Central memory CD4-positive, alpha-beta T cell (primary cell): ENCODE measurements at regions not wholly inside any gene's neighbourhood (a gene's known extent, or its start where the extent isn't known, plus 50 kb on each side); places are given as distances from the start of the nearest gene placed in this dataset.
"Not testable (repeated sequence)": the region's sequence is repeated elsewhere in the genome, so short reads cannot be mapped to it uniquely, and the experiment has no call there.

ENCODE experiments used
- DNase-seq: peaks from one replicate; pipeline ENCODE4 v3.0.0; 2022

DNA sequence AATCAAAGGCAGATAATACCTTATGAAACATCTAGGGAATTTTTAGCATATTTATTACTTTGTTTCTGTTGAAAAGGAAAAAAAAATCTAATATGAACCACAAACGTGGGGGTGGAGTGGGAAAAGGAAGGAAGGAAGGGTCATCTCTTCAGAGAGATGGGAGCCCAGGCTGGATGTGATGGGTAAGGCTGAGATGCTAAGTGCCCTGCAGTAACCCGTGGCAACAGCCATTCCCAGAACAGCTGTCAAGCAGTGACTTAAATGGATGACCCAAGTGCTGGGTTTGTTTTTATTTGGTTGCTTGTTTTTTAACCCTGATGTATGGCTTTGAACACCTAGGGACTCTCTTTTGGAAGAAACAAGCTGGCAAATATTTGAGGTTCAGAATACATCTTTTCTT lies 50.7 kb upstream of the KLF7 start:
- no peak for DNase-seq

GRCh38 chr2:207217442-207217841 lies 51.7 kb upstream of the KLF7 start:
- DNase-seq, result no peak

DNA sequence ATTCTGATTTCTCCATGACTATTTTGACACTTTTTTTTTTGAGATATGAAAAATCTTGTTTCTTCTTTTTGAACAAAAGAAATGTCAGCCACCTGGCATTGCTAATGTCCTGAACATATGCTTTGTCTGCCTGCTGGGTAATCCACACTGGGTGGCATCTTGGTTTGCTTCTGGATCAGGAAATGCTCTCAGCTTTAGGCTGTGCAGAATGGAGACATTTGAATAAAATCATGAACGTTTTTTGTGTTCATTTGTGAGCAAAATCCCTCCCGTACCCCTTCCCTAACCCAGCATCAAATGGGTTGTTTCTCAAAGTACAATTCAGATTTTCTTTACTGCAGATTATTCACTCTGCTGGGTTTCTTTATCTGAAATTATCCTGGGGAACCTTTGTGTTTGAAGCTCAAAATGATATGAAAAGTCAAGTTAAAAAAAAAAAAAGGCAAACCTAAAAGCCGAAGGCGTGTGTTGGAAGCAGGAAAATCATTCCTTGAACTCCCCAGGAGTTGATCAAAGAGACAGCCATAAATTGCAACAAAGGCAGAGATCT lies 53.4 kb upstream of the KLF7 start:
- no peak for DNase-seq

GRCh38 chr2:207219676-207220501 lies 54.1 kb upstream of the KLF7 start:
- DNase-seq, result no peak

GRCh38 chr2:207221731-207222130 lies 56.0 kb upstream of the KLF7 start:
- no peak for DNase-seq

- DNase-seq, result no peak
Measured at GRCh38 chr2:207223051-207223450, 57.3 kb upstream of the KLF7 start.

GRCh38 chr2:207224381-207224780 lies 58.6 kb upstream of the KLF7 start:
- no peak for DNase-seq

GRCh38 chr2:207224791-207225482 lies 59.2 kb upstream of the KLF7 start:
- no peak for DNase-seq

DNA sequence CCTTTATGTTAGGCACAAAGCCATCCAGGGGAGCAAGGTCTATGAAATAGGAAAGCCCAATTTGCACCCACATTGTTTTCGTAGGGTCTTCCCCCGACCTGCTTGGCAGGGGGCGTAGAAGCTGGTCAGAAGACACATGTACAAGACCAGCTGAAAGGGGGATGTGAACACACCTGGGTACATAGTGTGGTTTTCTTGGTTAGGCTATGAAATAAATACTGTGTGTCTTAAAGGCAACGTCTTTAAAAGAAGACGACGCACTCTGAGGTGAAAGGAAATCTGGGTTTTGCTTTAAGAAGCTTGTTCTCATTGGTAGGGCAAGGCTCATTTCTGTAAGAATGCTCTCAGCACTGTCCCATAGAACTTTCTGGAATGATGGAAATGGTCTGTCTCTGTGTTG lies 60.0 kb upstream of the KLF7 start:
- no peak for DNase-seq

- DNase-seq, result no peak
Measured at GRCh38 chr2:207226243-207226642, 60.5 kb upstream of the KLF7 start.

GRCh38 chr2:207226671-207227061 lies 60.9 kb upstream of the KLF7 start:
- no peak for DNase-seq

DNA sequence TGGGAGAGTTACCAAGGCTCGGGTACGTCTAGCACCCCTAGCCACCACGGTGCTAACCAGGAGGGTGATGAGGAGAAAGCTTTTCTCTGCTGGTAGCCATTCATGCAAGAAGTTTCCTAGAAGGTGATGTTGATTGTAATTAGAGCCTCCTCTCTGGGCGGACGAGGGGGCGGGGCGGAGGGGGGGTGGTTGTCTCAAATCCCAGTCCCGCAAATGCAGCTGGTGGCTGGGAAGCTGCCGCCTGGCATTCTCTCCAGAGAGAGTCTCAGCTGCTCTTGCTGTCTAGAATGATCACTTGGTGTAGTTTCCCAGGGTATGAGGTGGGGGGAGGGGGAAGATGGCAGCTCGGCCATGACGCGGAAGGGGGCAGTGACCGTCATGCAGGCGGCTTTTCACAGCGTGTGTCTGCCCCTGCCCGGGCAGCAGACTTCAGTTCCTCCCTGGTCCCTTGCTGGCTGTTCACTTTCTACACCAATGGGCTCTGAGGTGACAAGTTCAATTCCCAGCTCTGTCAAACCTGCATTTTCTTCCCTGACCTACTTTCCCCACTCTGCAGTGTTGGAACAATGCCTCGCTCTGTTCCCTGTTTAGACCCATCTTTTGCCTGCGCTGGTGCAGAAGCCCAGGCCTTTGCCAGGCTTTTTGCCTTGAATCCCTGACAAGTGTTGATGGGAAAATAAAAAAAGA lies 61.5 kb upstream of the KLF7 start:
- DNase-seq, result no peak

DNA sequence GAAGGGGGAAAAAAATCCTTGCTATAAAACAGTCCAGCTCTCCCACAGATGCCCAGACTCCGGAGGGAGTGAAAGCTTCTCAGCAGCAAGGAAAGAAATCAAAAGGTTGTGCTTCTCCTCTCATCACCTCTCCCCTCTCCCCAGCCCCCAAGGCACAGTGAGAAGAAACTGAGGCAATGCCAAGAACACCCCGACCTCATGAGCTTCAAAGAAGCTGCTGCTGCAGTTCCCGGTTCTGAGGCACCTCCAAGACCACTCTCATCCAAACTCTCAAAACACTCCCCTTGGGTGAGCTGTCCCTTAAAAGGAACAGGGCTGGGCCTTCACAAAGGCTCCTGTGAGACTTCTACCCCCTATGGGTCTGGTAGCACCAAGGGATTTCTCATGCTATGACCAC lies 62.0 kb upstream of the KLF7 start:
- no peak for DNase-seq

GRCh38 chr2:207228402-207228801 lies 62.7 kb upstream of the KLF7 start:
- no peak for DNase-seq

GRCh38 chr2:207229161-207229560 lies 63.4 kb upstream of the KLF7 start:
- DNase-seq, result no peak

GRCh38 chr2:207230261-207231105 lies 64.7 kb upstream of the KLF7 start:
- DNase-seq, result no peak

DNA sequence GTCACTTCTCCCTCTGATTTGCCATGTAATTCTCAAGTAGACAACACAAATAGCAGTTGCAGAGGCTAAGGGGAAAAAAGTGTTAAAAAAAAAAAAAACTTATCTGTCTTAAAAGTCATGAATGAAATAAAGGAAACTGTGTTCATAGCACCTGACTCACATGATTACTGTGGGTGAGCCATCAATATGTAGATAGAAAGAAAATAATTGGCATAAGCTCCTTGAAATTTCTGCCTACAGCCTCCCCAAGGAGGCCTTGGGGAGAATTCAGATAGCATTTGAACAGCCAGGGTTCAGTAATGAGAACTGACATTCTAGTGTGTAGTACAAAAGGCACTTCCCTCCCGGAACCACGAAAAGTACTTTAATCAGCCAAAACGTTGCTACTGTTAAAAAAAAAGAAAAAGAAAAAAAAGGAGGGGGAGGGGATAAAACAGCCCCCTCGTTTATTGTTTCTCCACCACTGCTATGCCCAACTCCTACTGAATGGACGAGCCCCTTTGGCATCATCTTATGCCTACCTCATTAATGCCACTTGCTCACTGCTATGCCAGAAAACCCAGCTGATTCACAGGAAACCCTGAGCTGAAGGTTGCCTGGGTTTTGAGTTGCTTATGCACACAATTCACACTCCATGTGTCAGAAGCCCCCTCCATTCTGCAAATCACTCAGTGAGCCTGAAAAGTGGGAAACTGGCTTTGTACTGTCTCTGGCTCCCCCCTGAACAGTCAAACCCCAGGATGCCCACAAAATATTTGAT lies 65.5 kb upstream of the KLF7 start:
- no peak for DNase-seq

- no peak for DNase-seq
Measured at GRCh38 chr2:207231967-207232366, 66.2 kb upstream of the KLF7 start.

- not testable (repeated sequence) for DNase-seq
Measured at GRCh38 chr2:207233141-207233540, 67.4 kb upstream of the KLF7 start.

DNA sequence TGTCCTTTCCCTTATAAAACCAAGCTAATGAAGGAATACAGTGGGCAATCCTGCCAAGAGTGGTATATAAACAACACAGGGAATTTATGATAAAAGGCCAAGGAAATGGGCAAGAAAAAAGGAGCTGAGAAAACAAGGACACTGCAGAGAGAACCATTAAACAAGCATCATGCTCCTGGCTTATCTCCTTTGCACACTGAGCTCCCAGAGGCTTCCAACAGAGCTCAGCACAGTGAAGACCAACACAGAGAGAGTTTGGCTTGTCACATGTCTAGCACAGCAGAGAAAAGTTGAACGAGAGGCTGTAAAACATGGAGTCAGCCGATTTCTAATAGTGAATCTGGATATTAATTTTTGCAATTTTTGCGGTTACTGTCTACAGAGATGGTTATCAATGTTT lies 68.0 kb upstream of the KLF7 start:
- no peak for DNase-seq

DNA sequence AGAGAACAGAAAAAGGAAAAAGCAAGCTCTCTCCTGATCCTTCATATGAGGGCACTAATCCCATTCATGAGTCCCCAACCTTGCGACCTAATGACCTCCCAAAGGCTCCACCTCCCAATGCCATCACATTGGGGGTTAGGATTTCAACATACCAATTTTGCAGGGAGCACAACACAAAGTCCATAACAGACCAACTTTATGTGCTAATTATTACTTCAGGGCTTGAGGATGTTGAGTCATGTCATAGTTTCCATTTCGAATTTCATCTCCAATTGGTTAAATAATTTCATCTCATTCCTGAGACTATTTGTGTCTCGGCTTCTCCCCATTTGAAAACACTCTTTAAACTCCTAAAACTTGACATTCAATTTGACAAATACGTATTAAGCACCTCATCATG lies 69.9 kb upstream of the KLF7 start:
- DNase-seq, result no peak
